ENCODE measurements at regions not wholly inside any gene's neighbourhood (a gene's known extent, or its start where the extent isn't known, plus 50 kb on each side); places are given as distances from the start of the nearest gene placed in this dataset.

DNA sequence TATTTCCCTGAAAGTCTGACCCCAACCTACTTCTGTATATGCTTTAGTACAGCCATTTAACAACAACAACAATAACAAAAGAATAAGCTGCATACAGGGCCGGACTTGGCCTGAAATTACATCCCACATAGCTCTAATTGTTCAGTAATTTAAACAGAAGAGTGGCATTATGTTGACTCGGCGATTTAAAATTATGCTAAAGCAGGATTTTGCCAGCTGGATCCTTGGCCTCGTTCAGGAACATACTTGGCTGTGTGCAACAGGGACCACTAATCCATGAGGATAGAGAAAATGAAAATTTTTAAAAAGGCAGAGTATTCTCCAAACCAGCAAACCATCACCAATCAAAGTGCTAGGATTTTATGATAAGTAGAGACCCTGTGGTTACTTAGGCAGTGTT lies 433.1 kb upstream of the RBMS3 start:
- TF ChIP-seq, protein P1, sequence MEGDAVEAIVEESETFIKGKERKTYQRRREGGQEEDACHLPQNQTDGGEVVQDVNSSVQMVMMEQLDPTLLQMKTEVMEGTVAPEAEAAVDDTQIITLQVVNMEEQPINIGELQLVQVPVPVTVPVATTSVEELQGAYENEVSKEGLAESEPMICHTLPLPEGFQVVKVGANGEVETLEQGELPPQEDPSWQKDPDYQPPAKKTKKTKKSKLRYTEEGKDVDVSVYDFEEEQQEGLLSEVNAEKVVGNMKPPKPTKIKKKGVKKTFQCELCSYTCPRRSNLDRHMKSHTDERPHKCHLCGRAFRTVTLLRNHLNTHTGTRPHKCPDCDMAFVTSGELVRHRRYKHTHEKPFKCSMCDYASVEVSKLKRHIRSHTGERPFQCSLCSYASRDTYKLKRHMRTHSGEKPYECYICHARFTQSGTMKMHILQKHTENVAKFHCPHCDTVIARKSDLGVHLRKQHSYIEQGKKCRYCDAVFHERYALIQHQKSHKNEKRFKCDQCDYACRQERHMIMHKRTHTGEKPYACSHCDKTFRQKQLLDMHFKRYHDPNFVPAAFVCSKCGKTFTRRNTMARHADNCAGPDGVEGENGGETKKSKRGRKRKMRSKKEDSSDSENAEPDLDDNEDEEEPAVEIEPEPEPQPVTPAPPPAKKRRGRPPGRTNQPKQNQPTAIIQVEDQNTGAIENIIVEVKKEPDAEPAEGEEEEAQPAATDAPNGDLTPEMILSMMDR (conservative IDR thresholded peaks at IDR 0.05) = no peak
- DNase-seq (ENCODE audit: low read depth, low spot score) = no peak
- H3K27me3 Mint-ChIP-seq (ENCODE audit: low read depth) = no peaks in the 10 kb centered on the region
- H3K4me3 Mint-ChIP-seq = no peak overlapping the region
- H3K9me3 Mint-ChIP-seq = no peaks in the 10 kb centered on the region
- H3K4me1 Mint-ChIP-seq = peaks cover 6% of the 10 kb centered on the region
- H3K36me3 Mint-ChIP-seq (ENCODE audit: low read depth) = no peaks in the 10 kb centered on the region
- no peak overlapping the region for H3K27ac Mint-ChIP-seq (ENCODE audit: unreplicated experiment)

GRCh38 chr3:28850186-28850585 lies 430.7 kb upstream of the RBMS3 start:
- Mint-ChIP-seq H3K27ac (ENCODE audit: unreplicated experiment) (no peak overlapping the region), H3K27me3 (ENCODE audit: low read depth) (no peaks in the 10 kb centered on the region), H3K4me1 (peaks cover 6% of the 10 kb centered on the region), H3K9me3 (no peaks in the 10 kb centered on the region), H3K36me3 (ENCODE audit: low read depth) (no peaks in the 10 kb centered on the region), H3K4me3 (no peak overlapping the region)
- no peak for DNase-seq (ENCODE audit: low read depth, low spot score)
- TF ChIP-seq, protein P1 (conservative IDR thresholded peaks at IDR 0.05) = no peak

DNA sequence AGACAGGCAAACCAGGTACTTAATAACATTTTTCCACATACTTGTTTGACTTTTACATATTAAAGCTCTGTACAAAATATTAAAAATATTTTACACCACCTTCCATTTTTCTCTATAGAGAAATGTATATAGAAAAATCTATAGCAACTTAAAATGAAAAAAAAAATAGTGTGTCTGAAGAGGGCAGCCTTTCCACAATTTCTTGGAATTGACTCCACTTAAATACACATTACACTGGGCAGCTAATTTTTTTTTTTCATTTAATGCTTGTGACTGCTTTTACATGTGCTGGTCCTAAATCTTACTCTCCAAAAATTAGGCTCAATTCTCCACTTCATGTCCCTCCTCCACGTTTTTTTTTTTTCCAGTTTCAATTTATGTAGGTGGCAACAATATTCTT lies 427.0 kb upstream of the RBMS3 start:
- Mint-ChIP-seq H3K27ac (ENCODE audit: unreplicated experiment) (no peak overlapping the region), H3K9me3 (no peaks in the 10 kb centered on the region), H3K36me3 (ENCODE audit: low read depth) (no peaks in the 10 kb centered on the region), H3K4me1 (no peaks in the 10 kb centered on the region), H3K4me3 (no peak overlapping the region), H3K27me3 (ENCODE audit: low read depth) (no peaks in the 10 kb centered on the region)
- DNase-seq (ENCODE audit: low read depth, low spot score) = no peak
- TF ChIP-seq, protein P1 (conservative IDR thresholded peaks at IDR 0.05) = no peak

GRCh38 chr3:28856796-28857195 lies 424.1 kb upstream of the RBMS3 start:
- no peak for DNase-seq (ENCODE audit: low read depth, low spot score)
- Mint-ChIP-seq H3K27me3 (ENCODE audit: low read depth) (no peaks in the 10 kb centered on the region), H3K4me3 (no peak overlapping the region), H3K27ac (ENCODE audit: unreplicated experiment) (no peak overlapping the region), H3K9me3 (no peaks in the 10 kb centered on the region), H3K36me3 (ENCODE audit: low read depth) (no peaks in the 10 kb centered on the region), H3K4me1 (no peaks in the 10 kb centered on the region)
- TF ChIP-seq, protein P1 (conservative IDR thresholded peaks at IDR 0.05) = no peak

GRCh38 chr3:28859897-28860296 lies 421.0 kb upstream of the RBMS3 start:
- TF ChIP-seq, protein P1 (conservative IDR thresholded peaks at IDR 0.05) = no peak
- Mint-ChIP-seq H3K27me3 (ENCODE audit: low read depth) (no peaks in the 10 kb centered on the region), H3K4me1 (no peaks in the 10 kb centered on the region), H3K9me3 (no peaks in the 10 kb centered on the region), H3K36me3 (ENCODE audit: low read depth) (no peaks in the 10 kb centered on the region), H3K27ac (ENCODE audit: unreplicated experiment) (no peak overlapping the region), H3K4me3 (no peak overlapping the region)
- no peak for DNase-seq (ENCODE audit: low read depth, low spot score)

DNA sequence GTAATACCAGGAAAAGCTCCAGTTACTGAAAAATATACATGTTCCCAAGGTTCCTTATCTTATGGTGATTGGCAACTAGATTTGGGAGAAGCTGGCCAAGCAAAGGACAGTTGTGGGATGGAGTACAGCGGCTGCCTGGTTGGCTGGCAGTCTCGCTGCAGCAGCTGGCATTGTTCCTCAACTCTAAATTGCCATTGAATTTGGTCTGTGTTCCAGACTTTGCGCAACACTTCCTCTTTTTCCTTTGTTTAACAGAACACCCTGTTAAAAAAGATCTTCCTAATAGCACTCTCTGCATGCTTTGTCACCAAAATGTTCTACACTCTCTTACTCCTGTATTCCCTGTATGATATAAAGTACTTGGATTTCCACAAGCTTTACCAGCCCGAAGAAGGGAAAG lies 420.6 kb upstream of the RBMS3 start:
- Mint-ChIP-seq H3K36me3 (ENCODE audit: low read depth) (no peaks in the 10 kb centered on the region), H3K4me3 (no peak overlapping the region), H3K27me3 (ENCODE audit: low read depth) (no peaks in the 10 kb centered on the region), H3K4me1 (no peaks in the 10 kb centered on the region), H3K27ac (ENCODE audit: unreplicated experiment) (no peak overlapping the region), H3K9me3 (no peaks in the 10 kb centered on the region)
- DNase-seq (ENCODE audit: low read depth, low spot score) = no peak
- TF ChIP-seq, protein P1 (conservative IDR thresholded peaks at IDR 0.05) = no peak
